ENCODE measurements at regions not wholly inside any gene's neighbourhood (a gene's known extent, or its start where the extent isn't known, plus 50 kb on each side); places are given as distances from the start of the nearest gene placed in this dataset.

DNA sequence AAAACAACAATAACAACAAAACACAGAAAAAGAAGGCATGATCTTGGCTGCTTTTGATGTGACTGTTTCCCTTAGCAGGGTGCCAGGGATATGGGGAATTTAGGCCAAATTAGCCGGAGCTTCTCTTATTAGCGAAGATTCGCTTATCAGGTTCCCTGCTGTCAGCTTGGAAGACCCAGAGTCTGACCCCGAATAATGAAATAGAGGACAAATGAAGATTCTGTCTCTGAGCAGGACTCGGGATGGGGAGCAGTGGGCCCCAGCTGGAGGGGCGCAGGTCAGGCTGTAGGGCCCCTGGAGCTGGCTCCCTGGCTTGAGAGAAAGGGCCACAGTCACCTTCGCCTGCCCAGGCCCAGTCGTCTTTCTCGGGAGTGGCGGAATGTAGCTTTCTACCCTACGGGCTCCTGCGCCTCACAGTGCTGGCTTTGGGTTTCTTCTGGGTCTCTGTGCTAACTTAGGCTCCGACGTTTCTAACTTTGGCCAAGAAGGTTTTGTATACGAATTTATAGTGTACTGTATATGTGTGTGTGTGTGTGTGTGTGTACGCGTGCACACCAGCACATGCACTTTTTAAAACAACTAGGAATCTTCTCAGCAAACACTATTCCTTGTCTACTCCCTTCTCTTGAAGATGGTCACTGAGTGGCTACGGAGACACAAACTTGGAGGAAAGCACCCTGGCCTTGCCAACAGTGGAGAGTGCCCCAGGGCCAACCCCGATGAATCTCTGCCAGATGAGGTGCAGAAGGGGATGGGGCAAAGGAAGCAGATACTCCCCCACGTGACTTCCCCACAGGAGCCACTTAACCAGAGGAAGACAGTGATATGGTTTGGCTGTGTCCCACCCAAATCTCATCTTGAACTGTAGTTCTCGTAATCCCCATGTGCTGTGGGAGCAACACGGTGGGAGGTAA lies 195.6 kb upstream of the COPS8 start:
- DNase-seq (ENCODE audit: low spot score), result no peak
- WGBS (ENCODE audit: low lambda C conversion rate, missing lambda C conversion rate), result 90% methylated on average over 22 of the region's 22 CpGs
- no peaks in the 10 kb centered on the region for H3K9me3 ChIP-seq (ENCODE audit: low read depth)
- no peak for TF ChIP-seq EZH2 (IDR thresholded peaks at IDR 0.05; ENCODE audit: borderline replicate concordance)
- no peak for TF ChIP-seq EZH2phosphoT487 (IDR thresholded peaks at IDR 0.05; ENCODE audit: low read depth, severe bottlenecking, unreplicated experiment)
- no peak for TF ChIP-seq CTCF (IDR thresholded peaks at IDR 0.05; ENCODE audit: poor library complexity)
- no peaks in the 10 kb centered on the region for H3K79me2 ChIP-seq
- no peaks in the 10 kb centered on the region for H3K36me3 ChIP-seq (replicated peaks; ENCODE audit: insufficient read depth, low read depth)
- H3K9me2 ChIP-seq (replicated peaks; ENCODE audit: insufficient read depth), result no peaks in the 10 kb centered on the region
- H2AFZ ChIP-seq, result no peak overlapping the region
- no peaks in the 10 kb centered on the region for H3K27me3 ChIP-seq
- H3K4me2 ChIP-seq, result no peak overlapping the region
- H3K4me1 ChIP-seq (ENCODE audit: insufficient read depth), result peaks cover 26% of the 10 kb centered on the region
- no peaks in the 10 kb centered on the region for H4K20me1 ChIP-seq (ENCODE audit: insufficient read depth, poor library complexity, severe bottlenecking)
- H3K27ac ChIP-seq, result peak overlapping the region; percentile 88
- no peak overlapping the region for H3K4me3 ChIP-seq

- peaks cover 39% of the 10 kb centered on the region for H3K4me1 ChIP-seq (ENCODE audit: insufficient read depth)
- H3K9me3 ChIP-seq (ENCODE audit: low read depth), result no peaks in the 10 kb centered on the region
- no peaks in the 10 kb centered on the region for H4K20me1 ChIP-seq (ENCODE audit: insufficient read depth, poor library complexity, severe bottlenecking)
- DNase-seq (ENCODE audit: low spot score), result no peak
- H3K27ac ChIP-seq, result no peak overlapping the region
- H3K4me3 ChIP-seq, result no peak overlapping the region
- no peaks in the 10 kb centered on the region for H3K9me2 ChIP-seq (replicated peaks; ENCODE audit: insufficient read depth)
- 82% methylated on average over 7 of the region's 7 CpGs for WGBS (ENCODE audit: low lambda C conversion rate, missing lambda C conversion rate)
- H3K36me3 ChIP-seq (replicated peaks; ENCODE audit: insufficient read depth, low read depth), result no peaks in the 10 kb centered on the region
- no peak overlapping the region for H3K4me2 ChIP-seq
- H3K27me3 ChIP-seq, result no peaks in the 10 kb centered on the region
- no peaks in the 10 kb centered on the region for H3K79me2 ChIP-seq
- H2AFZ ChIP-seq, result no peak overlapping the region
- TF ChIP-seq CTCF (IDR thresholded peaks at IDR 0.05; ENCODE audit: poor library complexity) (no peak), EZH2phosphoT487 (IDR thresholded peaks at IDR 0.05; ENCODE audit: low read depth, severe bottlenecking, unreplicated experiment) (no peak)
Observed at GRCh38 chr2:236892721-236893120, 193.0 kb upstream of the COPS8 start.

DNA sequence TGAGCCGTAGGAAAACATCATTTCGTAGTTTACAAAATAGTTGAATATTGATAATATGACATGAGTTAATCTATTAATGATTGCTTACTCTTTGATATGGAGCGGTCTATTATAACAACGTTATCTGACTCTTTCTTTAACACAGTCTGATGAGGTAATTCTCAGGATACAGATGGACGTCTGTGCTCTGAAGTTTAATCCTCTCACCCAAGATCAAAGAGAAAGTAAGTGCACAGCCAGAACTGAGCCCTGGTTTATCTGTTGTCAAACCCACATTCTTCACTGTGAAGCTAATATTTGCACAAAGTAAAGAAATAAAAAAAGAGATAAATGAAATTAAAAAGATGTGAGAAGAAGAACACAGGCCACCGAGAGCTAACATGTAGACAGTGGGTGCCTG lies 190.9 kb upstream of the COPS8 start:
- H2AFZ ChIP-seq, result no peak overlapping the region
- no peaks in the 10 kb centered on the region for H3K27me3 ChIP-seq
- H4K20me1 ChIP-seq (ENCODE audit: insufficient read depth, poor library complexity, severe bottlenecking), result no peaks in the 10 kb centered on the region
- H3K36me3 ChIP-seq (replicated peaks; ENCODE audit: insufficient read depth, low read depth), result no peaks in the 10 kb centered on the region
- DNase-seq (ENCODE audit: low spot score), result no peak
- H3K79me2 ChIP-seq, result no peaks in the 10 kb centered on the region
- H3K9me2 ChIP-seq (replicated peaks; ENCODE audit: insufficient read depth), result no peaks in the 10 kb centered on the region
- no peak overlapping the region for H3K4me3 ChIP-seq
- no peak for TF ChIP-seq EZH2phosphoT487 (IDR thresholded peaks at IDR 0.05; ENCODE audit: low read depth, severe bottlenecking, unreplicated experiment)
- TF ChIP-seq EZH2 (IDR thresholded peaks at IDR 0.05; ENCODE audit: borderline replicate concordance), result no peak
- TF ChIP-seq CTCF (IDR thresholded peaks at IDR 0.05; ENCODE audit: poor library complexity), result no peak
- H3K9me3 ChIP-seq (ENCODE audit: low read depth), result no peaks in the 10 kb centered on the region
- 46% methylated on average over 6 of the region's 6 CpGs for WGBS (ENCODE audit: low lambda C conversion rate, missing lambda C conversion rate)
- H3K4me1 ChIP-seq (ENCODE audit: insufficient read depth), result peaks cover 22% of the 10 kb centered on the region
- H3K27ac ChIP-seq, result peak overlapping the region; percentile 59
- H3K4me2 ChIP-seq, result peak overlapping the region; percentile 48
